HG03571 (cell line): ENCODE measurements at regions not wholly inside any gene's neighbourhood (a gene's known extent, or its start where the extent isn't known, plus 50 kb on each side); places are given as distances from the start of the nearest gene placed in this dataset.

ENCODE experiments used
- ATAC-seq: cut with Tn5 transposase; IDR thresholded peaks from one replicate; pipeline ENCODE4 v1.9.1; 2021; ENCODE audit not compliant: unreplicated experiment

DNA sequence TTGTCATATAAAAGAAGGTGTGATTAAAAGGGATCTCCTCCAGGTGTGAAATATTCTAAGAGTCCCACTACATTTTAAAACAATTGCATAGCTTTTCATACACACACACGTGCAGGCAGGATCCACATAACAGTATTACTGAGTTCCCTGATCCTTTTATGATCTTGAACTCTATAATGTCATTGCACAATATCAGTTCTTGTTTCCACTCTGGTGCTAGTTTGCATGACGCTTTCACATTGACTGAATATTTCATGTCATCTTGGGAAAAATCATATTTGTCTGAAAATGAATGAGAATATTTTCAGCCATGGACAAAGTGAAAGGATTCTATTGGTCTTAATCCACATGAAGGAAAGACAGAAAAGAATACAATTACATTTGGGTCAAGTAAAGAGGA, 703.8 kb downstream of the CDH8 start:
- no peak for ATAC-seq

DNA sequence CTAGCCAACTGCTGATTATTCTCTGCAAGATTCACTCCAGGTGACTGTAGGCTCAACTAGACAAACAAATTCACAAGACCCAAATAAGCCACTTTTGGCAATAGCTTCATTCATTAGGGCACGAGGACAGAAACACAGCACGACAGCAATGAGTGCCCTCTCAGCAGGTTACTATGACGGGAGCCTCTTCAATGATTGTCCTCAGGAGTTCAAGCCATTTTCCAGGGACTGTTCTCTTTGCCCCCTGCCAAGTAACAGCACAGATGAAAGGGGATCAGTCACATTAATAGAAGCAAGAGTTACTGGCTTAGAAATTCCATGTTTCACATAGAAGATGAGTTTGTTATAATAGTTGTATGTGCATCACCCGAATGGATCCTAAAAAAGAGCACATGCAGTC, 712.2 kb downstream of the CDH8 start:
- no peak for ATAC-seq

DNA sequence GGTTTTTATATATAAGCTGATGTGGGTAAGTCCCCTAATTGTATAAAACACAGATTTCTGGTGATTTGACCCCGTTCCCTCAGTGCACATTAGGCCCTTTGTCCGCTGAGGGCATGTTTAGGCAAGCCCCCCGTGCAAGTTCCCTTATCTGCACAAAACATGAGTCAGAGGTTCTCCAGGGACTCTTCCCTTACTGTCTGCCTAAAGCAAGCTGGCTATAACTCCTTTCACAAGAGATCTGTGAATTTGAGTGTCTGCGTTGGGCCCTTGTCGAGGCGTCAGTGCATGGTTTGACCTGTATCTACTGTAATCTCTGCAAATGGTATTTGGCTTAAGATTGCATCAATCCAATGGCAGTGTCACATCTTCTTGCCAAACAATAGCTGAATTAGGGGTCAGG, 712.8 kb downstream of the CDH8 start:
- no peak for ATAC-seq

DNA sequence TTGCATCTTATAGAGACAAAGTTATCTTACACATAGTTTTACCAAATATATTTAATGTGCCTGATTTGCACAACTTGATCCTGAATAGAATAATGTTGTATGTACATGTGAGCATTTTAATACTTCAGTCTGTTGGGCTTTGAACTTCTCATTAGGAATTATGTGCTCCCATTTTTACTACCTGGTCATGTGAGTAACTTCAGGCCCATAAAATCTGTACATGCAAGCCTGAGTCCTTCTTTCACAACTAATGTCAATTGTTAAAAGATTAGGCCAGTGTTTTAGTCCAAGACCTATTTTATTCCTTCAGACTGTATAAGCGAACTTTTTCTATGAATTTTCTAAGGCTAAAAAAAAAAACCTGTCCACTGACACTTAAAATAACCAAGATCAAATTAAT, 715.4 kb downstream of the CDH8 start:
- no peak for ATAC-seq

DNA sequence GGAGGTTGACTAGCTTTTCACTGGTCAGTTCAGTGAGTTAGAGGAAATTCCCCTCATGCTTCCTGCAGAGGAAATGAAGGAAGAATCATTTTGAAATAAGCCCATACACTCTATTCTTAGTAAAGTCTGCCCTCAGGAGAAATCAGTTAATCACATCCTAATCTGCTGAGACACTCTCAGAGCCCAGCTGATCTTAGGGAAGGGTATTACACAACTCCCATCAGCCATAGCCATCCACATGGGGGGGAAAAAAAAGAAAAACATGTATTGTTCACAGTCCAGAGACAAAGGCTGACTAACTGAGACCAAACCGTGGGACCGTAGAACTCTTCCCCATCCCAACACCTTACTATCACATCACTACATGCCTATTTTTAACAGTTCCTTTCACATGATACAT, 722.3 kb downstream of the CDH8 start:
- ATAC-seq = no peak

DNA sequence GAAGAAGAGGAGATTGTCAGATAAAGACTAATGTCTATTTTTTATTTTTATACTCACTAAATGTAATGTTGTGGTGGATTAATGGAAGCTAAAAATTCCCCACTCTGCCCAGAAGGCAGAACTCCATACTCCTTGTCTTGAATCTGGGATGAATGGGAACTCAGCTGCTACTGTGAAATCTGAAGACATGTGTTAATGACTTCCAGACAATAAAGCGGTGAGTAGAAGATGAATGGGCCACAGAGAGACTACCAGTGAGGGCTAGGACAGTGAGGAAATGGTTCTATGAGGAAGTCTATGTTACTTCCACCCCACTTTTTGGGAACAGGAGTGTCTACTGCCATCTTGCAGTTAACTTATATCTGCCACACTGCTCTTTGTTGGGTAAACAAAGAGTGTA, 726.9 kb downstream of the CDH8 start:
- no peak for ATAC-seq

DNA sequence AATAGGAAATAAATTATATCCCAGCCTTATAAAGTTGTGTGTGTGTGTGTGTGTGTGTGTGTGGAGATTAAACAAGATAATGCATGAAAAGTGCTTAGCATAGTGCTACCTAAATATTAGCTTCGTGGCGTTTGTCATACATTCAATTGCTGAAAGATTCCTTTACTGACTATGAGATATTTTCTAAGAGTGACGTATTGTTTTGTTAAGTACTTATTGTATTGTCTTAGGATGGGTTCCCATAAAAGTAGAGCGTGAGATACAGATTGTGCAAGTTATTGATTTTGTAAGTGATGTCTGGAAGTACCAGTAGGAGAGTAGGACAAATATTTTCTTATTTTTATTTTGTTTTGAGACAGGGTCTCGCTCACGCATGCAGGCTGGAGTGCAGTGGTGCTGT, 730.0 kb downstream of the CDH8 start:
- no peak for ATAC-seq

DNA sequence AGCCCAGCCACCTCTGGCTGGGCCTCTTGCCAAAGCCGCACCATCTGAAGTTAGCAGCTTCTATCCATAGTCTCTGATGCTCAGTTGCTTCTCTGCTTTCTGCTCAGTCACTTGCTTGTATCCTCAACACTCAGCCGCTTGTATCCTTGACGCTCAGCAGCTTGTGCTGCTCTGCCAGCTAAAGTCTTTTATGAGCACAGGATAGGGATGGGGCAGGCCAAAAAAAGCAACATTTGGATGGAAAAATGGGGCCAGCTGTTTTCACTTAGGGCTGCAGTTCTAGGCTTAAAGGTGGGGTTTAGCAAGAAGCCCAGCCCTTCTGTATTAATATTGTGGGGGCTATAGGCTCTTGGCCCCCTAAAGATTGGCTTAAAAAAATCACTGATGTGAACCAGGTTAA, 739.4 kb downstream of the CDH8 start:
- no peak for ATAC-seq

DNA sequence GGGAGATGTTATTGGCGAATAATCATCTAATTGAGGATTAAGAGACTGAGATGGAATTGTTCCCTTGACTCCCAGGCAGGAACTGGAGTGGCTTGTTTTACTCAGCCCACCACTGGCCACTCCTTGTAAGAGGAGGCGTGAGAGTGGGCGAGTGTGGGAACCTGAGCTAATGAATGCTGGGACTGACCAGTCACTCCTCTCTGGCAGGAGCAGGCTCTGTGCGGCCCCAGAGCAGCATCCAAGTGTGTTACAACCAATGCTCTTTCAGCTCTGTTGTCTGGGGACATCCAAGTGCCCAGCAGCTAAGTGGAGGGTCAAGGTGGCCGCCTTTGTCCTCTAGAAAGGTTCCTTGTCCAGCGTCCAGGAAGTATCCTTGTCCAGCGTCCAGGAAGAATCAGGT, 739.9 kb downstream of the CDH8 start:
- ATAC-seq = no peak

DNA sequence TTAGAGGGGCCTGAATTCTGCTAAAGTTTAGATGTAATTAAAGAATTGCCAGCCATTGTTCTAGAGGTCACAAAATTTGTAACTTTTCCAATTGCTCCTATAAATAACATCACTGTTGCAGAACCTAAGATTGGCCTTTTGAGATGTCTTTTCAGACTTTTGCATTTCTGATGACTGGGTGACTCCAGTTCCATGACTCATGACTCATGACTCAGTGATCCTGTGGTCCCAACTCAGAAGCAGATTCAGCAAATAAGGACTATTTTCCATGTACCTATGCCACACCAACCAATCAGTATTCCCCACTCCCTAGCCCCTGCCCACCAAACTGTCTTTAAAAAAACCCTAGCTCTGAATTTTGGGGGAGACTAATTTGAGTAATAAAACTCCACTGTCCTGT, 740.9 kb downstream of the CDH8 start:
- no peak for ATAC-seq

DNA sequence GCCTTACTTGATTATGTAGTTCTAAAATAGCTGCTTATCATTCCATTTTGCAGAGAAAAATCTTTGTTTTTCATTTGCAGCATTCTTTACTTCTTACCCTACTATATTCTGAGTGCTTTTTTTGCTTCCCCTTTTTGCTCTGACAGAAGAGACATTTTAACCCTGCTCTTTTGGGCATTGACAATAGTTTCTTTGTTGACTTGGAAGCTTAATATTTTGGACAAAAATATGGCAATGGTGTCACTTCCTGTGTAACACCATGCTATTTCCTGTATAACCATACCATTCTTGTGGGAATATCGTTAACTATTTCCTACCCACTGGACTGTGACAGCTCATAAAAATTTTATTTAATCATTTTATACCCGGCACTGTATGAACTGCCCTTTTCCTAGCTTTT, 747.1 kb downstream of the CDH8 start:
- ATAC-seq = no peak

DNA sequence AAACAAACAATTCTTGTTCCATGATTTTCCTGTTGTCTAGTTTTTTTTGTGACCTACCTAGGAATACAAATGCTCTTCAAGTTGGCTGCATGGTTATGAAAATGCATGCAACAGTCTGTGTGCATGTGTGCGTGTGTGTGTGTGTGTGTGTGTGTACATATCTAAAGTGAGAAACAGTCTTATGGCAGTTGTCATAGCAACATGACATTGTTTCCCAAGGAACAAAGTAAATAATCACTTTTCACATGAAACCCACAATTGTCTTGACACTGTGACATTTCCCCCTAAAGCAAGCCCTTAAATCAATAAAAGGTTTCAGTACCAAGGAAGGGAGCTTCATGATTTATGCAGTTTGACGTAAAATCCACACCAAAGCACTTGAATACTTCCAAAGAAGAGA, 758.4 kb downstream of the CDH8 start:
- no peak for ATAC-seq

DNA sequence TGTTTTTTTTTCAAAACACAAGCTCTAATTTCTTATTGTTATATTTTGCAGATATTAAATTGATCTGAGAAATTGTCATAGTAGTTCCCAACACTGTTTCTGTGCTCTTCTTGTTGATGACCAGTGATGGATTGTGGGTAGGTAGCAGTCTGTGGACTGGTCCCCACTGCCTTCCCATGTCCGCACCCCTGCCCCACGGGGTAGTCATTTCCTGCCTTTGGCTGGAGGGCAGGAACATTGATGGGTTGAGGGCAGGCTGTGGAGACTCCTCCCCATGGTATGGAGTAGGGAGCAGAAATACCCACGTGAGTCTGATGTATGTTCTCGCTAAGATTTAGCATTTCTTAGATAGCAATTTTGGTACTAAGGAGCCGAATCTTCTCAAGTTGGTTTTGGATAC, 762.0 kb downstream of the CDH8 start:
- no peak for ATAC-seq

DNA sequence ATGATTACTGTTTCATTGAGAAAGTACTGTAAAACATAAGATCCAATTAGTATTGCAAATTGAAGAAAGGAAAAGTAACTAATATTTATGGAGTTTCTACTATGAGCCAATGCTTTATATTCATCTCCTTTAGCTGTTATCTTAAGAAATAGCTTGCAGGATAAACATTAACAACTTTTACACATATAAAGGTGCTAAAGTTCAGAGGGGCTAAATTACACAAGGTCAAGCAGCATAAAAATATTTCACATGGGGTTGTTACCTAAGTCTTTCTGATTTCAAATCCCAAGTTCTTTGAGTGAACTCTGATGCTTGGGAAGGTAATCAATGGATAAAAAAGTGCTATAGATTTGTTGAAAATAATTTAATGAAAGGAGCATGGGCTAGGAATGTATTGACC, 765.5 kb downstream of the CDH8 start:
- ATAC-seq = no peak

DNA sequence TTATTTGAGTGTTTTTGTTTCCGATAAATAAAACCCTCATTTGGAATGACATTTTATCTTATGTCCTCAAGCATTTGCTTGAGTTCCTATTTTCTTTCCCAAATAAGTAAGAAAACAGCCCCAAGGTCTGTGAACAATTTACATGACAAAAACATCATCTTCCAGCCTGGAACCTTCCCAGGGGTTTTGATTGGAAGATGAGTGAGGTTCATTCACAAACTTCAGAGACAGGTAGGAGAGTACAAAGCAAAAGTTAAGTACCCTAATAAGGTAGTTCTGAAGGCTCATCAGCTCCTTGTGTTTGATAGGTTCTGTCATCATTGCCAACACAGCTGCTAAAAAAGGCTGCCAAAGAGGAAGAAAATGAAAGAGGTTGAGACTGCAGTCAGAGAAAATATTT, 772.8 kb downstream of the CDH8 start:
- ATAC-seq = no peak

DNA sequence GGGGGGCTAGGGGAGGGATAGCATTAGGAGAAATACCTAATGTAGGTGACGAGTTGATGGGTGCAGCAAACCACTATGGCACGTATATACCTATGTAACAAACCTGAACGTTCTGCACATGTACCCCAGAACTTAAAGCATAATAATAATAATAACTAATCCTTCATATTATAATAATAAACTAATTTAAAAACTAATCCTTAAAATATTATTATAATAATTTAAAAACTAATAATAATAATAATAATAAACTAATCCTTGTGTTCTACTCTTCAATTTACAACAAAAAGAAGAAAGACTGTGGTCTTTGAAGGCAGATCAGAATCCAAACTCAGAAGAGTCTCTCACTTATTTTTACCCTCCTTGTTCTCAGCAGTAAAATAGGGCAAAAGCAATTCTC, 774.9 kb downstream of the CDH8 start:
- ATAC-seq = no peak

DNA sequence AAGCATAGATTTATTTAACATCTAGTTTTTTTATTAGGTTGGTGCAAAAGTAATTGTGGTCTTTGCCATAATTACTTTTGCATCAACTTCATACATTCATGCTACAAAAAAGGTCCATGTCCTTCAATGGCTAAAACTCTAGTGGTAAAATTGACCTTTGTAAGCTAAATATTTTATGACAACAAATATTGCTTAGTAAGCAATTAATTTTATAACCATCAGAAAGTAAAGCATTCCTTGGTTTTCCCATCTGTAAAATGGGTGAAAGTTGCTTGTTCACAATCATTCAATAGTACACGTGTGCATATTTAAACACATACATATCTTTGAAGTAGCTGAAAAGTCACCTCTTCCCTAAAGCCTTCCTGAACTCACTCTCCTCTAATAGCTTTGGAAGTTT, 789.6 kb downstream of the CDH8 start:
- ATAC-seq = no peak

DNA sequence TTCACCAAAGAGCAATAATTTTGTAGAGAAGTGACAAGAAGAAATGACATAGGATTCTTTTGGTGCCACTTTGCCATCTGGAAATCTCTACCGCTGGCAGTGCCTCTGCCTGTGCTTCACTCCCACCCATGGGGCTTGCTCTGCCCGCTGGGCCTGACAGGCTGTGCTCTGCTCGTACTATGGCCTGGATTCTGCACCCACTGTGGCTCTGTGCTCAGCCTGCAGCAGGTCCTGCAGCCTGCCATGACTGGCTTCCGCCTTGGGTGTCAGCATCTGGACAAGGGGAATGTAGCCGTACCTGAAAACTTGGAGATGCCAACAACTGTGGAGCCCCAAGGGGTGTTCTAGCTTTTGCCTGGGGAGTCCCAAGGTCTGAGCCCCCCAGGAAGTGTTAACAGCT, 792.3 kb downstream of the CDH8 start:
- ATAC-seq = no peak

DNA sequence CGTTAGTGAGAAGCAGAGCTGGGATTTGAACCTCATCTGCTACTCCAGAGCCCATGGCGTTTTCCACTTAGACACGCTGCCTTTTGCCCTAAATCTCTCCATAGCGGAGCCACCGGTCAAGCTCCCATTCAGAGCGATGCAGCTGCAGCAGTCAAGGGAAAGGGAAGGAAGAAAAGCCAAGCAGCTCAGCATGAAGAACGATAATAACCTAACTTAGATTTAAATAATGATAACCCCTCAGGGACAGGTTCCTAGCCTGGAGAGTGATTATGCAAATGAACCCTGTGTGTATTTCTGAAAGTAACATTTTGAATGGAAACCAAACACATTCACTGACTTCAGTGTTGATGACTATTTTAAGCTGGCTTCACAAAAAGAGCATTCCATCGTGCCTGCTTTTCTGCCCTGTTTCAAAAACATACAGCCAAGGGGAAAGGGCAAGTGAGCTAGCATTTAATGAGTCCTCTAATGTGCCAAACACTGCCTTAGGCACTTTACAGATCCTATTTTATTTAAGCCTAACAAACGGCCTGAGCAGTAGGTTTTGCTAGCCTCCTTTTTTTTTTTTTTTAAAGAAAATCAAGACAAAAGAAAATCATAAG, 798.3 kb downstream of the CDH8 start:
- no peak for ATAC-seq

DNA sequence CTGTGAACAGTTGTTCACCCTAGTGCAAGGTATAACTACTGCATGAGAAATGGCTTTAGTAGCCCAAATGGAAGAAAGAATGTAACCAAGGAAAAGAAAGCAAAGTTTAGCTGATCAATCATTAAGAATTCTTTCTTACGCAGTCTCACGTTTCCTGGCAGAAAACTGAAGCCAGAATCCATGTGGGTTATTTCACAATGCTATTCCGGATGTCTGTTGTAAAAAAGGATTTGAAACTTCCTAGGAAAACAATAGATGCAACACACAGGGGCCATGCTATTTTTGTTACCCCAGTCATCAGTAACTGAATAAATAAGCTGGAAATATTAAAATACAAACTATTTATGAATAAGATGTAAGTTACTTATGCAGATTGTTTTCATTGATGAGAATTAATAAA, 802.5 kb downstream of the CDH8 start:
- no peak for ATAC-seq

DNA sequence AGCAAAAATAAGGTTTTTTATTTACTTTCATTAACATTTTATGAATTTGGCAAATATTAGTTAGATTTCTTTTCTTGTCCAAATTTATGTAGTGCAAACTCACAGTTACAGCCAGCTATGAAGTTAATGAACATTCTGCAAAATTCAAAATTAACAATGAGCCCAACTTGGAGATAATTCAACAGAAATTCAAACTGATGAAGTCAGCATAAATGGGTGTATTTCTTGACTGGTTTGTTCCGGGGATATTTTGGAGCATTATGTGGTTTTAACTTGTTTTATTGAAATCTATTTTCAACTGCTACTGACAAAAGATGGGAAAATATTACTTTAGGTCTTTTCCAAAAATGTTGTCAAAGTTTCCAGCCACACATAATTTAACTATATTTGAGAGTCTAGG, 807.9 kb downstream of the CDH8 start:
- no peak for ATAC-seq

DNA sequence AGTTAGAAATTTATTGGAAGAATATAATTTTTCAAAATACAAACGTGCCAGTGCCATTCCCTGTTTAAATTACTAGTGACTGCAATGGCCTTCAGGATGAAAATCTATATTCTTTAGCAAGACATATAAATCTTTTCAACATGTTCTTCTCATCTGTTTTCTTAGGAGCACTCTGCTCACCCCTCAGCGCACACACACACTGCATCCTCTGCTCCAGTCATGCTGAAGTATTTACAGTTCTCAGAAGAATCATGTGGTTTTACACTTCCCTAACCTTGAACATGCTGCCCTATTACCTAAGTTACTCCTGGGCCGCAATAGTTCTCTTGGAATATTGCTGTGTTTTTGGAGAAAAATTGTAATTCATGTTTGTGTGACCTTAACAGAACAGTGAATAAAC, 820.6 kb downstream of the CDH8 start:
- no peak for ATAC-seq

DNA sequence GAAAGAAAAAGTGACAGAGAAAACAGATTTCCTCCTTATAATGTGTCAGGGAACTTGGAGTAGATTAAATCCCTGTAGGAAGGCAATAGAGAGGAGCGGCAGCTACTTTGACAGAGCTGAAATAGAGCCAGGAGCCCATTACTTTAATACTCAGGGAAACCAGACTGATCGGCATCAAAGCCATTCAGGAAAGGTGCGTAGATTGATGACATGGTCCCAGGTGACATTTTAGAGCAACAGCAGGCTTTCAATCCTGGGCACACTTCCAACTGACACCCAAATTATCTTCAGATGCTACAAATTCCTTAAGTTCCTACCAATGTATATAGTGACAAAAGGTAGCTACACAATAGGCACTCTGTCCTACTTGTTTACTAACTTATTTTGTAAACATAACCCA, 821.5 kb downstream of the CDH8 start:
- no peak for ATAC-seq

DNA sequence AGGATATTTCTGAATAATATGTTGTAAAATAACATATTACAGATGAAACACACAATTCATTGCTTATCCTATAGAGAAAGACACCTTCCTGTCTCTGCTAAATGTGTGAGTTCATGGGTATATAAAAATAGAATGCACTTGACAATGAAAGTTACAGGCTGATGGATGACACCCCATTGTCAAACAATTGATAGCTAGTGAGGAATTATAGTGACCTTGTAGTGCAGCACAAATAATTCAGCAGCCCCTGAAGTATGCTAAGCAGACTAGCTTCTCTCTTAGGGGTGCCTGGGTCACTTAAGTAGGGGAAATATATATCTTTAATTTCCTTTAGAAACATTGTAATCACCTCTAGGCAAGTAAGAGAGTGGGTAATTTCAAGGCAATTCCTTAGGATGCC, 826.2 kb downstream of the CDH8 start:
- ATAC-seq = no peak
